PC-3 (cell line): ENCODE measurements at regions not wholly inside any gene's neighbourhood (a gene's known extent, or its start where the extent isn't known, plus 50 kb on each side); places are given as distances from the start of the nearest gene placed in this dataset.

Experiments used
- ATAC-seq: fragments of 200-7000 bp; cut with Tn5 transposase; 2 replicates; pipeline ENCODE4 v1.9.1; 2020; ENCODE audit warnings: mild to moderate bottlenecking, moderate library complexity
- BruUV-seq: library from RNA; stranded (reverse); fragments of 400-500 nt; replicated peaks from 2 replicates; lab custom pipeline; 2021; lab: Mats Ljungman, UMichigan
- CTCF ChIA-PET: fragments of 300-600 bp; sonication (Branson Sonifier 250); formaldehyde crosslinking; loops from one replicate; lab custom pipeline; 2022; ENCODE audit warnings: antibody characterized with exemption; lab: Charles Lee
- POLR2A ChIA-PET: fragments of 300-600 bp; sonication (Branson Sonifier 250); formaldehyde crosslinking; loops from one replicate; lab custom pipeline; 2022; ENCODE audit warnings: antibody characterized with exemption; ENCODE audit not compliant: unreplicated experiment; lab: Charles Lee
- DNase-seq: peaks from one replicate; pipeline ENCODE4 v3.0.0-alpha.2; 2015
- H2AFZ ChIP-seq: fragments of 300-600 bp; sonication (generic); 2 replicates; pipeline ENCODE4 v1.6.0; 2016; ENCODE audit warnings: antibody characterized with exemption, low read length
- H3F3A ChIP-seq: fragments of 300-600 bp; sonication (generic); one replicate; pipeline ENCODE4 v1.6.0; 2017; ENCODE audit warnings: antibody characterized with exemption, low read length, control low read depth, mild to moderate bottlenecking; ENCODE audit not compliant: unreplicated experiment
- H3K27ac ChIP-seq: fragments of 300-600 bp; sonication (generic); 2 replicates; pipeline ENCODE4 v1.5.1; 2016; ENCODE audit warnings: mild to moderate bottlenecking, low read length
- H3K27me3 ChIP-seq: fragments of 300-600 bp; sonication (generic); 2 replicates; pipeline ENCODE4 v1.6.1; 2016; ENCODE audit warnings: low read length, mixed read lengths
- H3K36me3 ChIP-seq: fragments of 300-600 bp; sonication (generic); 2 replicates; pipeline ENCODE4 v1.6.1; 2016; ENCODE audit warnings: low read depth, mixed run types, low read length, mixed read lengths
- H3K4me1 ChIP-seq: fragments of 300-600 bp; sonication (generic); 2 replicates; pipeline ENCODE4 v1.5.1; 2016; ENCODE audit warnings: low read length; ENCODE audit not compliant: insufficient read depth
- H3K4me2 ChIP-seq: fragments of 300-600 bp; sonication (generic); 2 replicates; pipeline ENCODE4 v1.6.0; 2016; ENCODE audit warnings: low read length
- H3K4me3 ChIP-seq: fragments of 300-600 bp; sonication (generic); 2 replicates; pipeline ENCODE4 v1.5.1; 2016; ENCODE audit warnings: mild to moderate bottlenecking, low read length, mixed read lengths
- H3K79me2 ChIP-seq: fragments of 300-600 bp; sonication (generic); 2 replicates; pipeline ENCODE4 v1.6.1; 2017; ENCODE audit warnings: low read length, mixed read lengths
- H3K9ac ChIP-seq: fragments of 300-600 bp; sonication (generic); 2 replicates; pipeline ENCODE4 v1.6.0; 2016; ENCODE audit warnings: mild to moderate bottlenecking, low read length
- H3K9me2 ChIP-seq: fragments of 300-600 bp; sonication (generic); replicated peaks from 2 replicates; pipeline ENCODE4 v1.6.1; 2016; ENCODE audit warnings: mixed run types, low read length, mixed read lengths
- H3K9me3 ChIP-seq: fragments of 300-600 bp; sonication (generic); 2 replicates; pipeline ENCODE4 v1.6.1; 2016; ENCODE audit warnings: low read length, mixed read lengths
- H4K20me1 ChIP-seq: fragments of 300-600 bp; sonication (generic); 2 replicates; pipeline ENCODE4 v1.6.1; 2016; ENCODE audit warnings: low read length, mixed read lengths
- CTCF ChIP-seq: fragments of 300-600 bp; sonication (generic); conservative IDR thresholded peaks from 2 replicates; pipeline ENCODE4 v1.5.1; 2017; ENCODE audit warnings: antibody characterized with exemption, low read depth, mild to moderate bottlenecking, low read length
- EZH2 ChIP-seq: fragments of 300-600 bp; sonication (generic); IDR thresholded peaks from one replicate; pipeline ENCODE4 v1.6.1; 2017; ENCODE audit warnings: antibody characterized with exemption, mild to moderate bottlenecking, low read length; ENCODE audit not compliant: unreplicated experiment
- EZH2phosphoT487 ChIP-seq: fragments of 300-600 bp; sonication (generic); IDR thresholded peaks from 2 replicates; pipeline ENCODE4 v1.6.1; 2018; ENCODE audit warnings: mild to moderate bottlenecking, antibody characterized with exemption, low read length, borderline replicate concordance
- intact Hi-C: fragments of 100-400 bp; cut with micrococcal nuclease; formaldehyde crosslinking; loops from 2 replicates; pipeline ENCODE4 v1.9.0; 2023

GRCh38 chrX:69050051-69050765 lies 115.0 kb downstream of the PJA1 start:
- no peak overlapping the region for H3K27ac ChIP-seq
- no peak for DNase-seq
- POLR2A ChIA-PET = no interaction called here

GRCh38 chrX:69046996-69047490 lies 118.2 kb downstream of the PJA1 start:
- CTCF ChIA-PET = no interaction called here

More at GRCh38 chrX:69050051-69050765, 115.0 kb downstream of the PJA1 start:
- CTCF ChIA-PET = no interaction called here
- Histone ChIP-seq H4K20me1 (no peaks in the 10 kb centered on the region), H3K9ac (no peak overlapping the region), H3K36me3 (no peaks in the 10 kb centered on the region), H3K4me1 (no peaks in the 10 kb centered on the region), H3K4me3 (no peak overlapping the region), H3K9me3 (no peaks in the 10 kb centered on the region), H3K9me2 (no peaks in the 10 kb centered on the region), H3K79me2 (no peaks in the 10 kb centered on the region), H3F3A (no peaks in the 10 kb centered on the region), H3K27me3 (no peaks in the 10 kb centered on the region), H3K4me2 (no peak overlapping the region), H2AFZ (no peak overlapping the region)
- no peak for ATAC-seq
- no peak for TF ChIP-seq CTCF
- TF ChIP-seq EZH2 = no peak
- no peak for TF ChIP-seq EZH2phosphoT487
- intact Hi-C loops = no loop called here
- BruUV-seq = no TSS peak

More at GRCh38 chrX:69046996-69047490, 118.2 kb downstream of the PJA1 start:
- POLR2A ChIA-PET = no interaction called here
- DNase-seq (no peak), ATAC-seq (no peak)
- no peak overlapping the region for H3K9ac ChIP-seq
- H3F3A ChIP-seq = no peaks in the 10 kb centered on the region
- no peaks in the 10 kb centered on the region for H4K20me1 ChIP-seq
- no peaks in the 10 kb centered on the region for H3K4me1 ChIP-seq
- no peak overlapping the region for H3K27ac ChIP-seq
- no TSS peak for BruUV-seq
- no peak overlapping the region for H3K4me2 ChIP-seq
- no peak for TF ChIP-seq CTCF
- TF ChIP-seq EZH2phosphoT487 = no peak
- TF ChIP-seq EZH2 = no peak
- no peak overlapping the region for H3K4me3 ChIP-seq
- H3K27me3 ChIP-seq = no peaks in the 10 kb centered on the region
- no peaks in the 10 kb centered on the region for H3K9me2 ChIP-seq
- intact Hi-C loops = no loop called here
- no peaks in the 10 kb centered on the region for H3K36me3 ChIP-seq
- no peak overlapping the region for H2AFZ ChIP-seq
- no peaks in the 10 kb centered on the region for H3K79me2 ChIP-seq
- no peaks in the 10 kb centered on the region for H3K9me3 ChIP-seq
